Endothelial cell (in vitro differentiated cells): ENCODE measurements at regions not wholly inside any gene's neighbourhood (a gene's known extent, or its start where the extent isn't known, plus 50 kb on each side); places are given as distances from the start of the nearest gene placed in this dataset.
"Not testable (repeated sequence)": the region's sequence is repeated elsewhere in the genome, so short reads cannot be mapped to it uniquely, and the experiment has no call there.

Experiments used
- DNase-seq: peaks from one replicate; pipeline ENCODE4 v3.0.0; 2021; ENCODE audit warnings: low spot score
- H3K27ac Mint-ChIP-seq: one replicate; pipeline ENCODE4 v1.8.0; 2021; ENCODE audit warnings: mixed read lengths, inconsistent platforms; ENCODE audit not compliant: unreplicated experiment
- H3K27me3 Mint-ChIP-seq: one replicate; pipeline ENCODE4 v1.8.0; 2021; ENCODE audit warnings: mild to moderate bottlenecking, moderate library complexity, mixed read lengths, inconsistent platforms; ENCODE audit not compliant: unreplicated experiment
- H3K36me3 Mint-ChIP-seq: one replicate; pipeline ENCODE4 v1.8.0; 2021; ENCODE audit warnings: mild to moderate bottlenecking, low read depth, mixed read lengths, inconsistent platforms; ENCODE audit not compliant: unreplicated experiment
- H3K4me1 Mint-ChIP-seq: one replicate; pipeline ENCODE4 v1.8.0; 2021; ENCODE audit warnings: mild to moderate bottlenecking, mixed read lengths, inconsistent platforms; ENCODE audit not compliant: unreplicated experiment
- H3K4me3 Mint-ChIP-seq: one replicate; pipeline ENCODE4 v1.8.0; 2021; ENCODE audit warnings: mild to moderate bottlenecking, mixed read lengths, inconsistent platforms; ENCODE audit not compliant: unreplicated experiment
- H3K9me3 Mint-ChIP-seq: one replicate; pipeline ENCODE4 v1.8.0; 2021; ENCODE audit warnings: mixed read lengths, inconsistent platforms; ENCODE audit not compliant: unreplicated experiment
- TF ChIP-seq, protein P1 (sequence below): fragments of 200-600 bp; sonication (generic); IDR thresholded peaks from one replicate; pipeline ENCODE4 v1.5.0; 2021; ENCODE audit warnings: antibody characterized with exemption; ENCODE audit not compliant: unreplicated experiment

DNA sequence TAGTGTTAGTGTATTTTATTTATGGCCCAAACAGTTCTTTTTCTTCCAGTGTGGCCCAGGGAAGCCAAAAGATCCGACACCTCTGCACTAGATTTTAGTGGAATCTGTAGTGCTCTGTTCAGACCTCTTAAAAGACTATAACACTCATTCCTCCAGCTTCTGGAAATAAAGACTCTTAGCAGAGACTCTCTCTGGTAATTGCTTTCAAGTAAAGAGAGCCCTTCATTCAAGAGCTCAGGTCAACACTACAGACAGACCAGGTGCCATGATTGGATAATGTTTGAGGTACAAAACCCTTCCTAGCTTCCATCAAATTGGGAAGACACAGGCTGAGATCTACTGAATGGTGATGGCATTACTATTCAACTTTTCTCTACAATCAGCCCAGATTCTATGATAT lies 255.8 kb downstream of the PRDM9 start:
- H3K27me3 Mint-ChIP-seq, result no peaks in the 10 kb centered on the region
- H3K27ac Mint-ChIP-seq, result no peak overlapping the region
- no peaks in the 10 kb centered on the region for H3K36me3 Mint-ChIP-seq
- TF ChIP-seq, protein P1, sequence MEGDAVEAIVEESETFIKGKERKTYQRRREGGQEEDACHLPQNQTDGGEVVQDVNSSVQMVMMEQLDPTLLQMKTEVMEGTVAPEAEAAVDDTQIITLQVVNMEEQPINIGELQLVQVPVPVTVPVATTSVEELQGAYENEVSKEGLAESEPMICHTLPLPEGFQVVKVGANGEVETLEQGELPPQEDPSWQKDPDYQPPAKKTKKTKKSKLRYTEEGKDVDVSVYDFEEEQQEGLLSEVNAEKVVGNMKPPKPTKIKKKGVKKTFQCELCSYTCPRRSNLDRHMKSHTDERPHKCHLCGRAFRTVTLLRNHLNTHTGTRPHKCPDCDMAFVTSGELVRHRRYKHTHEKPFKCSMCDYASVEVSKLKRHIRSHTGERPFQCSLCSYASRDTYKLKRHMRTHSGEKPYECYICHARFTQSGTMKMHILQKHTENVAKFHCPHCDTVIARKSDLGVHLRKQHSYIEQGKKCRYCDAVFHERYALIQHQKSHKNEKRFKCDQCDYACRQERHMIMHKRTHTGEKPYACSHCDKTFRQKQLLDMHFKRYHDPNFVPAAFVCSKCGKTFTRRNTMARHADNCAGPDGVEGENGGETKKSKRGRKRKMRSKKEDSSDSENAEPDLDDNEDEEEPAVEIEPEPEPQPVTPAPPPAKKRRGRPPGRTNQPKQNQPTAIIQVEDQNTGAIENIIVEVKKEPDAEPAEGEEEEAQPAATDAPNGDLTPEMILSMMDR, result no peak
- H3K9me3 Mint-ChIP-seq, result no peaks in the 10 kb centered on the region
- DNase-seq, result no peak
- H3K4me3 Mint-ChIP-seq, result no peak overlapping the region
- no peaks in the 10 kb centered on the region for H3K4me1 Mint-ChIP-seq

DNA sequence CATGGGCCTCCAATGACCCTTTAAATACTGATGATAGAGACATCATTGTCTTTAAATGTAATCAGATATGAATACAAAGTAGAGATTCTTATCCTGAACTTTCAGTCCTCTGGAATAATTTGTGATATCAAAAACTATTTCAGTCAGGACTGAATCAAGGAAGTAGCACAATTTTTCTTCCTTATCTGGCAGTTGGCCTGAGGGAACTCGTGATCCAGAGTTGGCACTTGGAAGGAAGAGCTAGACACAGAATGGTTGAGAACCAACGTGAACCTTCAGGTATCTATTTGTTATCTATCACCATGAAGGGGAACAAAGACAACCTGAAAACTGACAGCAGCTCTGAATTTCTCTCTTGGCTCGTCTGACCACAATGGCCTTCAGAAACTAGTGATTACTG lies 269.3 kb downstream of the PRDM9 start:
- no peaks in the 10 kb centered on the region for H3K4me1 Mint-ChIP-seq
- H3K4me3 Mint-ChIP-seq, result no peak overlapping the region

GRCh38 chr5:23800307-23800706 lies 292.9 kb downstream of the PRDM9 start:
- H3K9me3 Mint-ChIP-seq, H3K36me3 Mint-ChIP-seq, H3K4me3 Mint-ChIP-seq, H3K27me3 Mint-ChIP-seq, H3K27ac Mint-ChIP-seq, H3K4me1 Mint-ChIP-seq, DNase-seq: not testable (repeated sequence)

More for the DNA sequence above, 269.3 kb downstream of the PRDM9 start:
- Mint-ChIP-seq H3K27me3 (no peaks in the 10 kb centered on the region), H3K27ac (no peak overlapping the region), H3K36me3 (no peaks in the 10 kb centered on the region), H3K9me3 (no peaks in the 10 kb centered on the region)
- TF ChIP-seq, protein P1, result no peak
- no peak for DNase-seq

DNA sequence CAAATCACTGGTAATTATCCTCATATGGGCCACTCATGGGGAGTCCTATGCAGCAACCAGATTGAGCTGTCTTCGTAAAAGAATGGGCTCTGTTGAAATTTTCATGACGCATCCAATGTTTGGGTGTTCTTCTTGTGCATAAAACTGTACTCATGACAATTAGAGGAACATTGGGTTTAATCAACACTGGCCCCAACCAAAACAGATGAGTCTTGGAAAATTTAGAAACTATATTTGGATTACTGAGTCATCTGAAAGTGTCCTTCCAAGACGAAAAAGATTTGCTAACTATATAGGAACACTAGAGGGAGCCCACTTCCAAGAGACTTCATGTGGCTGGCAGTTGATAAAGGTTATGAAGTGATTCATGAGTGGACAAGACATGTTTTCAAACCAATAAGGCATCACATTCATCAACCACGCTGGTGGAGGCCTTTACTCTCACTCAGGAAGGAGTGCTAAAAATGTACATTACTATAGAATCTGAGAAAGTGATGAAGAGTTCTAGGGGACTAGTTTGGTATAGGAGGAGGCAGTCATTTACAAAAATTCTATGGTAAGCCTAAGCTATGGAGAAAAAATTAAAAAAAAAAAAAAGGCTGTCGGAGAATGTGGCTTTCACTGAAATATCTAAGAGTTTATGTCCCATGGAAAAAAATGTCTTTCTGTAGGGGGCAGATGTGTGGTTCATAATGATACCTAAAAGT lies 313.5 kb downstream of the PRDM9 start:
- TF ChIP-seq, protein P1, result peak; percentile 63
- no peaks in the 10 kb centered on the region for H3K36me3 Mint-ChIP-seq
- no peak overlapping the region for H3K4me3 Mint-ChIP-seq
- no peak overlapping the region for H3K27ac Mint-ChIP-seq
- H3K9me3 Mint-ChIP-seq, result no peaks in the 10 kb centered on the region
- no peaks in the 10 kb centered on the region for H3K27me3 Mint-ChIP-seq
- H3K4me1 Mint-ChIP-seq, result no peaks in the 10 kb centered on the region
- DNase-seq, result no peak

GRCh38 chr5:23823521-23823920 lies 316.1 kb downstream of the PRDM9 start:
- TF ChIP-seq, protein P1, result no peak
- H3K4me1 Mint-ChIP-seq, result no peaks in the 10 kb centered on the region
- H3K9me3 Mint-ChIP-seq, result no peaks in the 10 kb centered on the region
- no peak for DNase-seq
- no peaks in the 10 kb centered on the region for H3K27me3 Mint-ChIP-seq
- no peak overlapping the region for H3K27ac Mint-ChIP-seq
- no peak overlapping the region for H3K4me3 Mint-ChIP-seq
- H3K36me3 Mint-ChIP-seq, result no peaks in the 10 kb centered on the region
